ENCODE measurements at regions not wholly inside any gene's neighbourhood (a gene's known extent, or its start where the extent isn't known, plus 50 kb on each side); places are given as distances from the start of the nearest gene placed in this dataset.

GRCh38 chr3:104367000-104367399 lies 999.7 kb upstream of the ALCAM start:
- intact Hi-C loops (cut with DNase I, micrococcal nuclease), result no loop called here
- H3K36me3 ChIP-seq (ENCODE audit: low read depth), result no peaks in the 10 kb centered on the region
- no peak for ATAC-seq
- no peak for DNase-seq
- H3K4me3 ChIP-seq, result no peak overlapping the region
- TF ChIP-seq CTCF (IDR thresholded peaks at IDR 0.05), result no peak
- peaks cover 11% of the 10 kb centered on the region for H3K9me3 ChIP-seq
- no peaks in the 10 kb centered on the region for H3K4me1 ChIP-seq (ENCODE audit: low read depth)

GRCh38 chr3:104368760-104369159 lies 997.9 kb upstream of the ALCAM start:
- intact Hi-C loops (cut with DNase I, micrococcal nuclease), result no loop called here

GRCh38 chr3:104385421-104385820 lies 981.3 kb upstream of the ALCAM start:
- no peak for DNase-seq
- peaks cover 3% of the 10 kb centered on the region for H3K9me3 ChIP-seq
- intact Hi-C loops (cut with DNase I, micrococcal nuclease), result no loop called here
- no peaks in the 10 kb centered on the region for H3K36me3 ChIP-seq (ENCODE audit: low read depth)
- H3K4me1 ChIP-seq (ENCODE audit: low read depth), result no peaks in the 10 kb centered on the region
- ATAC-seq, result no peak
- no peak for TF ChIP-seq CTCF (IDR thresholded peaks at IDR 0.05)
- H3K4me3 ChIP-seq, result no peak overlapping the region

More at GRCh38 chr3:104368760-104369159, 997.9 kb upstream of the ALCAM start:
- no peak for ATAC-seq
- DNase-seq, result no peak
- H3K36me3 ChIP-seq (ENCODE audit: low read depth), result no peaks in the 10 kb centered on the region
- no peak overlapping the region for H3K4me3 ChIP-seq
- H3K4me1 ChIP-seq (ENCODE audit: low read depth), result no peaks in the 10 kb centered on the region
- H3K9me3 ChIP-seq, result peaks cover 5% of the 10 kb centered on the region
- TF ChIP-seq CTCF (IDR thresholded peaks at IDR 0.05), result no peak

GRCh38 chr3:104388619-104389018 lies 978.1 kb upstream of the ALCAM start:
- intact Hi-C loops (cut with DNase I, micrococcal nuclease), result no loop called here
- no peak for ATAC-seq
- Histone ChIP-seq H3K4me1 (ENCODE audit: low read depth) (no peaks in the 10 kb centered on the region), H3K9me3 (no peaks in the 10 kb centered on the region), H3K36me3 (ENCODE audit: low read depth) (no peaks in the 10 kb centered on the region), H3K4me3 (no peak overlapping the region)
- DNase-seq, result no peak
- no peak for TF ChIP-seq CTCF (IDR thresholded peaks at IDR 0.05)

GRCh38 chr3:104392327-104392726 lies 974.4 kb upstream of the ALCAM start:
- no peak for ATAC-seq
- no peak for DNase-seq
- Histone ChIP-seq H3K4me3 (no peak overlapping the region), H3K36me3 (ENCODE audit: low read depth) (no peaks in the 10 kb centered on the region), H3K9me3 (peaks cover 2% of the 10 kb centered on the region), H3K4me1 (ENCODE audit: low read depth) (no peaks in the 10 kb centered on the region)
- intact Hi-C loops (cut with DNase I, micrococcal nuclease), result no loop called here
- TF ChIP-seq CTCF (IDR thresholded peaks at IDR 0.05), result no peak

GRCh38 chr3:104396974-104397669 lies 969.6 kb upstream of the ALCAM start:
- no peak for TF ChIP-seq CTCF (IDR thresholded peaks at IDR 0.05)
- H3K4me1 ChIP-seq (ENCODE audit: low read depth), result no peaks in the 10 kb centered on the region
- ATAC-seq (no peak), DNase-seq (no peak)
- H3K4me3 ChIP-seq, result no peak overlapping the region
- peaks cover 20% of the 10 kb centered on the region for H3K9me3 ChIP-seq
- intact Hi-C loops (cut with DNase I, micrococcal nuclease), result no loop called here
- H3K36me3 ChIP-seq (ENCODE audit: low read depth), result no peaks in the 10 kb centered on the region
